ENCODE measurements at regions not wholly inside any gene's neighbourhood (a gene's known extent, or its start where the extent isn't known, plus 50 kb on each side); places are given as distances from the start of the nearest gene placed in this dataset.

- Histone ChIP-seq H3K27ac (no peak overlapping the region), H3K4me3 (no peak overlapping the region), H3K9me3 (no peaks in the 10 kb centered on the region), H3K4me1 (peaks cover 0 to 5% (median 2%) of the 10 kb centered on the region in 4 donors), H3K36me3 (no peaks in the 10 kb centered on the region), H3K27me3 (no peaks in the 10 kb centered on the region)
- intact Hi-C loops (cut with DNase I; ENCODE audit: low total_unique reads) = no loop called here
- no peak for DNase-seq
- TF ChIP-seq CTCF (IDR thresholded peaks at IDR 0.05) = no peak
These were observed 145.8 kb downstream of the FBXO8 start for GRCh38 chr4:174137698-174138097.

GRCh38 chr4:174135936-174136406 lies 147.5 kb downstream of the FBXO8 start:
- no peak for DNase-seq
- TF ChIP-seq CTCF (IDR thresholded peaks at IDR 0.05) = no peak
- H3K4me3 ChIP-seq = peak overlapping the region; percentile 19 to 32
- H3K4me1 ChIP-seq = peaks cover 0 to 5% (median 2%) of the 10 kb centered on the region in 4 donors
- no peaks in the 10 kb centered on the region for H3K27me3 ChIP-seq
- no peaks in the 10 kb centered on the region for H3K36me3 ChIP-seq
- H3K9me3 ChIP-seq = no peaks in the 10 kb centered on the region
- intact Hi-C loops (cut with DNase I; ENCODE audit: low total_unique reads) = no loop called here
- no peak overlapping the region for H3K27ac ChIP-seq

- Histone ChIP-seq H3K36me3 (no peaks in the 10 kb centered on the region), H3K27me3 (no peaks in the 10 kb centered on the region), H3K27ac (no peak overlapping the region), H3K4me1 (peaks cover 0 to 5% (median 2%) of the 10 kb centered on the region in 4 donors), H3K9me3 (no peaks in the 10 kb centered on the region), H3K4me3 (peak overlapping the region; percentile 19 to 32)
- no peak for TF ChIP-seq CTCF (IDR thresholded peaks at IDR 0.05)
- intact Hi-C loops (cut with DNase I; ENCODE audit: low total_unique reads) = no loop called here
- DNase-seq = no peak
These were observed 147.9 kb downstream of the FBXO8 start for GRCh38 chr4:174135530-174135929.

GRCh38 chr4:174134361-174134760 lies 149.1 kb downstream of the FBXO8 start:
- H3K4me3 ChIP-seq = peak overlapping the region in 1 of 2 donors; percentile 7
- H3K36me3 ChIP-seq = no peaks in the 10 kb centered on the region
- intact Hi-C loops (cut with DNase I; ENCODE audit: low total_unique reads) = no loop called here
- no peaks in the 10 kb centered on the region for H3K9me3 ChIP-seq
- no peak for TF ChIP-seq CTCF (IDR thresholded peaks at IDR 0.05)
- H3K27ac ChIP-seq = no peak overlapping the region
- no peaks in the 10 kb centered on the region for H3K27me3 ChIP-seq
- H3K4me1 ChIP-seq = peaks cover 0 to 5% (median 2%) of the 10 kb centered on the region in 4 donors
- no peak for DNase-seq

- intact Hi-C loops (cut with DNase I; ENCODE audit: low total_unique reads) = no loop called here
- Histone ChIP-seq H3K9me3 (no peaks in the 10 kb centered on the region), H3K27me3 (no peaks in the 10 kb centered on the region), H3K4me1 (peaks cover 0 to 5% (median 2%) of the 10 kb centered on the region in 4 donors), H3K27ac (no peak overlapping the region), H3K36me3 (no peaks in the 10 kb centered on the region), H3K4me3 (no peak overlapping the region)
- no peak for TF ChIP-seq CTCF (IDR thresholded peaks at IDR 0.05)
- no peak for DNase-seq
These were observed 149.9 kb downstream of the FBXO8 start for GRCh38 chr4:174133551-174133950.

GRCh38 chr4:174131901-174132300 lies 151.6 kb downstream of the FBXO8 start:
- H3K27me3 ChIP-seq = no peaks in the 10 kb centered on the region
- intact Hi-C loops (cut with DNase I; ENCODE audit: low total_unique reads) = no loop called here
- no peak overlapping the region for H3K4me3 ChIP-seq
- no peaks in the 10 kb centered on the region for H3K9me3 ChIP-seq
- H3K27ac ChIP-seq = no peak overlapping the region
- H3K36me3 ChIP-seq = no peaks in the 10 kb centered on the region
- peaks cover 0 to 5% (median 2%) of the 10 kb centered on the region in 4 donors for H3K4me1 ChIP-seq
- TF ChIP-seq CTCF (IDR thresholded peaks at IDR 0.05) = no peak
- no peak for DNase-seq
